Activated CD8-positive, alpha-beta memory T cell treated with anti-CD3 and anti-CD28 coated beads, Interleukin-2, amount 50 U/mL, for 4 hours (primary cell): ENCODE measurements at regions not wholly inside any gene's neighbourhood (a gene's known extent, or its start where the extent isn't known, plus 50 kb on each side); places are given as distances from the start of the nearest gene placed in this dataset.
"Not testable (repeated sequence)": the region's sequence is repeated elsewhere in the genome, so short reads cannot be mapped to it uniquely, and the experiment has no call there.

Experiments used
- DNase-seq: peaks from one replicate; pipeline ENCODE4 v3.0.0-alpha.2; 2020

- not testable (repeated sequence) for DNase-seq
Observed at GRCh38 chrX:124181515-124181914, 150.9 kb upstream of the TEX13D start.

DNA sequence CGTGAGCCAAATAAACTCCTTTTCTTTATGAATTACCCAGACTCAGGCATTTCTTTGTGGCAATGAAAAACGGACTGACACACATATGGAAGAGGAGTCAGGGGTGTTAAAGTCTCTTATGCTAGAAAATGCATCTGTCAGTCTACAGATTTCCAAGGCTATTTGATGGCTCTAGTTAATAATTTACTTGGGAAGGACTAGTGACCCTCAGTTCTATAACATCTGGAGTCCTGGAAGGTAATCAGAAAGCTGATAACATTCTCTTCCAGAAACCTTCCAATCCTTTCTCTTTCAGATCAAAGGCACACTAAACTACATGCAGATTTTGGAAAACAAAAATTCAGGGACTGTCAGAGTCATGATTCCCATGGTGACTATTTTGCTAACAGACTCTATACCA lies 142.0 kb upstream of the TEX13D start:
- DNase-seq: no peak

- no peak for DNase-seq
Observed at GRCh38 chrX:124194199-124194598, 138.3 kb upstream of the TEX13D start.

GRCh38 chrX:124194901-124195300 lies 137.6 kb upstream of the TEX13D start:
- DNase-seq: no peak

DNA sequence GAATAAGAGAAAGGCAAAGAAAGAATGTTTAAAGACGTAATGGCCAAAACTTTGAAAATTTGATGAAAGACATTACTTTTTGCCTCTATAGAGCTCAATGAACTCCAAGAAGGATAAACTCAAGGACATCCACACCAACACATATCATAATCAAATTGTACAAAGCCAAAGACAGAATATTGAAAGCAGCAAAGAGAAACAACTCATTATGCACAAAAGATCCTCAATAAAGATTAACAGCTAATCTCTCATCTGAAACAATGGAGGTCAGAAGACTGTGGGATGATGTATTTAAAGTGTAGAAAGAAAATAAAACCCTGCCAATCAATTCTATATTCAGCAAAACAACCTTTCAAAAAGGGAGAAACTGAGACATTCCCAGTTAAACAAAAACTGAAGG lies 129.1 kb upstream of the TEX13D start:
- DNase-seq: no peak

- no peak for DNase-seq
Observed at GRCh38 chrX:124208660-124209059, 123.8 kb upstream of the TEX13D start.

GRCh38 chrX:124209792-124210576 lies 122.5 kb upstream of the TEX13D start:
- DNase-seq: no peak

GRCh38 chrX:124211312-124211942 lies 121.0 kb upstream of the TEX13D start:
- no peak for DNase-seq

DNA sequence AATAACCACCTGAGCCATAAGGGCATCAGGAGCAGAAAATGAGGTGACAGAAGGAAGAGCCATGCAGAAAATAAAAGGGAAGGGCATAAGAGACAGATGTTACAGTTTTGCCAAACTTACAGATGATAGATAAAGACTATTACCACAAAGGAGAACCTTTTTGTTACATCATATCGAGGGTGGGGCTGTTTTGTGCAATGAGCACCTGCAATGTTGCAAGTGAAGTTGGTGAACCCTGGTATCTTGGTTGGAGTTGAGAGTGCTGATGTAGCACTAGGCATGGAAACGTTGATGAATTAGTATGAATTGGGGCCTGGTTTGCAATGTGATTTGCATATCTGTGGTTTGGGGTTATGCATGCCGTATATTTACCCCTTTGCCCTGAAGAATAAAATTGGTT lies 119.8 kb upstream of the TEX13D start:
- no peak for DNase-seq

GRCh38 chrX:124215786-124216185 lies 116.7 kb upstream of the TEX13D start:
- DNase-seq: no peak

- no peak for DNase-seq
Observed at GRCh38 chrX:124216396-124217115, 115.9 kb upstream of the TEX13D start.

- DNase-seq: peak; percentile 56
Observed at GRCh38 chrX:124217304-124218251, 114.9 kb upstream of the TEX13D start.

- no peak for DNase-seq
Observed at GRCh38 chrX:124223524-124223923, 108.9 kb upstream of the TEX13D start.

DNA sequence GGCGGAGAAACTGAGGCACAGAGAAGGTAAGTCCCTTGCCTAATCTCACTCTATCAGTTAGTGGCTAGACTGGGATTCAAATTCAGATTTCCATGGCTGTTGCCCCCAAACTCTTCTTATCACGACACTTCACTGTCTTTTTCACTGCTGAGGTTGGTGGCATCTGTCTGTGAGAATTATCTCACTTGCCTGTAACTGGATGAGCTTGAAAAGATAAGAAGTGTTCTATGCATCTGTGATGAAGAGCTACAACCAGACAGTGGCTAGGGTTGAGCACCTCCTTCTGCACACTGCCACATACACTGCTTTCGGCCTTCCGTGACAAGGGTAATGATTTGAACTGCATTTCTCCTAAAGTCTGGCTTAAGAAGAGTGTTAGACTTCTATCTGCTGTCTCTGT lies 107.9 kb upstream of the TEX13D start:
- no peak for DNase-seq

- DNase-seq: no peak
Observed at GRCh38 chrX:124226129-124226528, 106.3 kb upstream of the TEX13D start.

DNA sequence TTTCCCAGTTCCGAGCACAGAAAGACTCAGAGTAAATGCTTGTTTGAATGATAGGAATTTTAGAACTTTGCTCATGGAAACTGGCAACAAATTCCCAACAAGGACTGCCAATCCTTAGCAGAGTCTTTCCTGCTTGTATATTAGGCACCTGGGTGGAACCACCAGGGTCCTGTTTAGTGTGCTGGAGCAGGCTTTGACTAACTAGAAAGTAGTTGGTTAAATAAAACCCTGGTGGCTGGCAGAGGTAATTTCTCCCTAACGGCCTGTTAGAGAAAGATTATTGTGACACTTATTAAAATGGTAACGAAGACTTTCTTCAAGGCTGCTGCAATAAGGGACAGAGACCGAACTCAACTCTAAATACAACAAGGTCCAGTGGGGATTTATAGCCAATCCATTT lies 103.6 kb upstream of the TEX13D start:
- DNase-seq: no peak

- DNase-seq: no peak
Observed at GRCh38 chrX:124229374-124229773, 103.1 kb upstream of the TEX13D start.

- no peak for DNase-seq
Observed at GRCh38 chrX:124230655-124231450, 101.6 kb upstream of the TEX13D start.

DNA sequence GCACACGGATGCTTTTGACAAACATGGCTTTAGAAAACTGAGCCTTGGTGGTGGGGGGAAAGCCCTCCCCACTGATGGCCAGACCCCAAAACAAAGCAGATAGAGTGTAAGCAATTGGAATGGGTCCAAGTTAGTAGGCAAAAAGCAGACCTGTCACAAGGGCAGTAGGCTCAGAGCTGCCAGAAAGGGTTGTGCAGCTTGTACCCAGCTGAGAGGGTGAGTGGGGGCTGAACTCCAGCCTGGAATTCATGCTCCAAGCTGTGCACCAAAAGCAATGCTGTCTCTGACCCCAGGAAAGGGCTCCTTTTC lies 101.1 kb upstream of the TEX13D start:
- DNase-seq: no peak

DNA sequence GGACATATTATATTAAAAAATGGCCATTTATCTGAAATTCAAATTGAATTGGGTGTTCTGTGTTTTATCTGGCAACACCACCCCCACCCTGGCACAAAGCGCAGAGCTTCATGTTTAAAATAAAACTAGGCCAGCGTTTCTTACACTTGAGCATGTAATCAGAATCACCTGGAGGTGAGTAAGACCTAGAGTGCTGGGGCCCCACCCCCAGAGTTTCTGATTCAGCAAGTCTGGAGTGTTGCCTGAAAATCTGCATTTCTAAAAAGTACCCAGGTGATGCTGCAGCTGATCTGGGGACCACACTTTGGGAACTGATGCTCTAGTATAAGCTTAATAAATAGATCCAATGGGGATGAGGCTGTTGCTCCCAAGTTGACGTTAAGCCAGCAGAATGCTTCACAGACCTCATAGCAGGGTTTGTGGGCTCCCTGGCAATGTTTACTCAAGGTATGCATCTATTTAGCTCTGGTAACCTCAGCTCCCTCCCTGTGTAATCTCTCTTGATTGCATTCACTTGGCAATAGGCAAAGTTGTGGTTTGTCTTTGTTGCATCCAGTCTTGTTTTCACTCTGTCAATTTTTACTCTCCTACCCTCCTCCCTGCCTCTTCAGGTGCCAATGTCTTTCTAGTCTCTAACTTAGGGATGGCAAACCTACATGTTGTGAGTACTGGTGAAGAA lies 99.8 kb upstream of the TEX13D start:
- no peak for DNase-seq

- no peak for DNase-seq
Observed at GRCh38 chrX:124234348-124234747, 98.1 kb upstream of the TEX13D start.

GRCh38 chrX:124238268-124238667 lies 94.2 kb upstream of the TEX13D start:
- DNase-seq: no peak
